ENCODE measurements at regions not wholly inside any gene's neighbourhood (a gene's known extent, or its start where the extent isn't known, plus 50 kb on each side); places are given as distances from the start of the nearest gene placed in this dataset.

GRCh38 chr3:103629391-103629790, 1194.6 kb downstream of the ZPLD1 start:
- no peak for TF ChIP-seq CTCF (IDR thresholded peaks at IDR 0.05)
- no peak for TF ChIP-seq REST (IDR thresholded peaks at IDR 0.05; ENCODE audit: insufficient read depth in 1 of 2, low read depth in 2 of 2, low read length in 1 of 2)
- TF ChIP-seq POLR2AphosphoS5 (IDR thresholded peaks at IDR 0.05; ENCODE audit: low read depth, low read length) = no peak
